HG03066 (cell line): ENCODE measurements at regions not wholly inside any gene's neighbourhood (a gene's known extent, or its start where the extent isn't known, plus 50 kb on each side); places are given as distances from the start of the nearest gene placed in this dataset.

ENCODE experiments used
- ATAC-seq: cut with Tn5 transposase; IDR thresholded peaks from one replicate; pipeline ENCODE4 v1.9.1; 2021; ENCODE audit warnings: low read depth; ENCODE audit not compliant: unreplicated experiment

GRCh38 chr7:17674943-17675608 is 265.2 kb downstream of the SNX13 start:
- no peak for ATAC-seq

GRCh38 chr7:17677408-17677807 is 262.9 kb downstream of the SNX13 start:
- no peak for ATAC-seq

GRCh38 chr7:17678896-17679295 is 261.4 kb downstream of the SNX13 start:
- no peak for ATAC-seq

- ATAC-seq: no peak
Observed at GRCh38 chr7:17679458-17679857, 260.8 kb downstream of the SNX13 start.

- ATAC-seq: no peak
Observed at GRCh38 chr7:17680026-17680425, 260.3 kb downstream of the SNX13 start.

GRCh38 chr7:17680943-17681351 is 259.3 kb downstream of the SNX13 start:
- no peak for ATAC-seq

GRCh38 chr7:17681965-17682364 is 258.3 kb downstream of the SNX13 start:
- no peak for ATAC-seq

GRCh38 chr7:17682586-17682985 is 257.7 kb downstream of the SNX13 start:
- no peak for ATAC-seq

- no peak for ATAC-seq
Observed at GRCh38 chr7:17685141-17685540, 255.2 kb downstream of the SNX13 start.

GRCh38 chr7:17687361-17687760 is 252.9 kb downstream of the SNX13 start:
- no peak for ATAC-seq

GRCh38 chr7:17689361-17689902 is 250.9 kb downstream of the SNX13 start:
- ATAC-seq: no peak

GRCh38 chr7:17690030-17690429 is 250.3 kb downstream of the SNX13 start:
- peak; percentile 86 for ATAC-seq

- ATAC-seq: no peak
Observed at GRCh38 chr7:17696422-17696821, 243.9 kb downstream of the SNX13 start.

GRCh38 chr7:17697128-17697881 is 243.0 kb downstream of the SNX13 start:
- no peak for ATAC-seq

GRCh38 chr7:17699696-17700095 is 240.6 kb downstream of the SNX13 start:
- no peak for ATAC-seq

GRCh38 chr7:17700138-17700537 is 240.2 kb downstream of the SNX13 start:
- ATAC-seq: no peak

GRCh38 chr7:17706275-17706674 is 234.0 kb downstream of the SNX13 start:
- no peak for ATAC-seq

GRCh38 chr7:17706734-17707133 is 233.6 kb downstream of the SNX13 start:
- peak; percentile 81 for ATAC-seq

- no peak for ATAC-seq
Observed at GRCh38 chr7:17709127-17709526, 231.2 kb downstream of the SNX13 start.

- ATAC-seq: no peak
Observed at GRCh38 chr7:17709599-17709998, 230.7 kb downstream of the SNX13 start.

- no peak for ATAC-seq
Observed at GRCh38 chr7:17710312-17710711, 230.0 kb downstream of the SNX13 start.

GRCh38 chr7:17713584-17713983 is 226.7 kb downstream of the SNX13 start:
- ATAC-seq: no peak
